Progenitor cell of endocrine pancreas (in vitro differentiated cells): ENCODE measurements at regions not wholly inside any gene's neighbourhood (a gene's known extent, or its start where the extent isn't known, plus 50 kb on each side); places are given as distances from the start of the nearest gene placed in this dataset.

Source experiments
- DNase-seq: peaks from one replicate; pipeline ENCODE4 v3.0.0; 2021; ENCODE audit warnings: low spot score; ENCODE audit not compliant: unreplicated experiment
- H3K27ac Mint-ChIP-seq: 2 replicates; pipeline ENCODE4 v1.8.0; 2021; ENCODE audit warnings: mild to moderate bottlenecking, moderate library complexity, mixed read lengths
- H3K27me3 Mint-ChIP-seq: 2 replicates; pipeline ENCODE4 v1.8.0; 2021; ENCODE audit warnings: mixed read lengths
- H3K36me3 Mint-ChIP-seq: 2 replicates; pipeline ENCODE4 v1.8.0; 2022; ENCODE audit warnings: mixed read lengths; ENCODE audit not compliant: insufficient read depth
- H3K4me1 Mint-ChIP-seq: 2 replicates; pipeline ENCODE4 v1.8.0; 2021; ENCODE audit warnings: low read depth, mixed read lengths
- H3K4me3 Mint-ChIP-seq: 2 replicates; pipeline ENCODE4 v1.8.0; 2021; ENCODE audit warnings: low read depth, mild to moderate bottlenecking, moderate library complexity, mixed read lengths
- H3K9me3 Mint-ChIP-seq: 2 replicates; pipeline ENCODE4 v1.8.0; 2021; ENCODE audit warnings: low read depth, mixed read lengths
- CTCF ChIP-seq: fragments of 200-600 bp; sonication (generic); IDR thresholded peaks from one replicate; pipeline ENCODE4 v1.5.0; 2021; ENCODE audit warnings: antibody characterized with exemption, mild to moderate bottlenecking; ENCODE audit not compliant: unreplicated experiment

GRCh38 chr2:239809391-239809790, 215.8 kb downstream of the NDUFA10 start:
- TF ChIP-seq CTCF = no peak
- peaks cover 18% of the 10 kb centered on the region for H3K27me3 Mint-ChIP-seq
- H3K36me3 Mint-ChIP-seq = no peaks in the 10 kb centered on the region
- no peaks in the 10 kb centered on the region for H3K9me3 Mint-ChIP-seq
- H3K4me1 Mint-ChIP-seq = peaks cover 6% of the 10 kb centered on the region
- no peak overlapping the region for H3K27ac Mint-ChIP-seq
- DNase-seq = no peak
- no peak overlapping the region for H3K4me3 Mint-ChIP-seq

- Mint-ChIP-seq H3K4me3 (no peak overlapping the region), H3K27ac (no peak overlapping the region), H3K9me3 (no peaks in the 10 kb centered on the region), H3K36me3 (no peaks in the 10 kb centered on the region), H3K27me3 (peaks cover 25% of the 10 kb centered on the region), H3K4me1 (no peaks in the 10 kb centered on the region)
- no peak for TF ChIP-seq CTCF
- DNase-seq = no peak
These were observed 217.6 kb downstream of the NDUFA10 start for GRCh38 chr2:239807568-239807967.

DNA sequence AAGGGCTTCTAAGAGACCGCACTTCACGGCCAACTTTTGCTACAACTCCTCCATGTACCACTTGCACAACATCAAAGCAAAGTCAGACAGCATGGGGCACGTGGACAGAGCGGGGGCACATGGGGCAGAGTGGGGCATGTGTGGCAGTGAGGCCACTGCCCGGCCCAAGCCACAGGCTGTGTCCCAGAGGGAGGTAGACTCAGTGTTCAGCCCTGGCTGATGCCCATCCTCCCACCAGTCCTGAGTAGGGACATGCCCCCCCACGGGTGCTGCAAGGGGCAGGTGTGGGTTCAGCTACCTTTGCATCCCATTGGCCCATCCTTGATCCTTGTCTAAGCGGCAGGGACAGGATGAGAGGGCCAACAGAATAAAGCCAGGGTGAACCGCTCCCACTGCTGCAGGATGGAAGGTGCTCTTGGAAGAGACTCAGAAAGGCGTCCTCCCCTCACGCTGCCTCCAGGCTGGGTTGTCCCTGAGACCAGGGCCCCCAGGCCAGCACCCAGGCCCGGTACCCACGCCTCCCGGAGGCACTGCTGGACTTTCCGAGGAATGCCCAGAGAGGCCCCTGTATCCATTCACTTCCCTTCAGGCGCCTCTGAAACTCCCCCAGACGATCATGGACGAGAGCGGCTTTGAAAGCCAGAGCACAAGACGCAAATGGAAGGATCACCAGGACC, 218.2 kb downstream of the NDUFA10 start:
- H3K9me3 Mint-ChIP-seq = no peaks in the 10 kb centered on the region
- H3K27ac Mint-ChIP-seq = no peak overlapping the region
- no peak overlapping the region for H3K4me3 Mint-ChIP-seq
- H3K4me1 Mint-ChIP-seq = peaks cover 5% of the 10 kb centered on the region
- peaks cover 29% of the 10 kb centered on the region for H3K27me3 Mint-ChIP-seq
- TF ChIP-seq CTCF = no peak
- no peaks in the 10 kb centered on the region for H3K36me3 Mint-ChIP-seq
- no peak for DNase-seq

GRCh38 chr2:239806276-239806675, 218.9 kb downstream of the NDUFA10 start:
- peaks cover 32% of the 10 kb centered on the region for H3K27me3 Mint-ChIP-seq

GRCh38 chr2:239805414-239805813, 219.7 kb downstream of the NDUFA10 start:
- H3K27ac Mint-ChIP-seq = no peak overlapping the region
- no peak for DNase-seq
- peaks cover 30% of the 10 kb centered on the region for H3K27me3 Mint-ChIP-seq
- TF ChIP-seq CTCF = no peak
- no peak overlapping the region for H3K4me3 Mint-ChIP-seq
- peaks cover 5% of the 10 kb centered on the region for H3K4me1 Mint-ChIP-seq
- H3K9me3 Mint-ChIP-seq = peaks cover 4% of the 10 kb centered on the region
- no peaks in the 10 kb centered on the region for H3K36me3 Mint-ChIP-seq

More at GRCh38 chr2:239806276-239806675, 218.9 kb downstream of the NDUFA10 start:
- no peak overlapping the region for H3K27ac Mint-ChIP-seq
- no peaks in the 10 kb centered on the region for H3K36me3 Mint-ChIP-seq
- no peak overlapping the region for H3K4me3 Mint-ChIP-seq
- no peak for TF ChIP-seq CTCF
- no peaks in the 10 kb centered on the region for H3K9me3 Mint-ChIP-seq
- H3K4me1 Mint-ChIP-seq = peaks cover 5% of the 10 kb centered on the region
- no peak for DNase-seq
